Erythroblast (primary cell): ENCODE measurements at regions not wholly inside any gene's neighbourhood (a gene's known extent, or its start where the extent isn't known, plus 50 kb on each side); places are given as distances from the start of the nearest gene placed in this dataset.

ENCODE experiments used
- GATA1 ChIP-seq: IDR thresholded peaks from 2 replicates; pipeline ENCODE4 v1.6.1; 2011; ENCODE audit warnings: low read depth, mild to moderate bottlenecking, control low read depth, low read length, moderate library complexity
- POLR2A ChIP-seq: IDR thresholded peaks from 2 replicates; pipeline ENCODE4 v1.6.1; 2011; ENCODE audit warnings: mild to moderate bottlenecking, low read length

- TF ChIP-seq POLR2A (no peak), GATA1 (no peak)
Observed at GRCh38 chr18:2395427-2396161, 175.7 kb downstream of the METTL4 start.
